Tibial artery (tissue), 4 donors: ENCODE measurements at regions not wholly inside any gene's neighbourhood (a gene's known extent, or its start where the extent isn't known, plus 50 kb on each side); places are given as distances from the start of the nearest gene placed in this dataset.

Experiments used
- DNase-seq, 2 donors: peaks; one replicate each; pipeline ENCODE4 v3.0.0-alpha.2; 2019
- H3K27ac ChIP-seq, 2 donors: fragments of 200-600 bp; sonication (generic) in 1 of 2; 1 replicate in 1 of 2; 2 replicates in 1 of 2; pipeline ENCODE4 v1.5.1; 2018 to 2019; ENCODE audit warnings: mild to moderate bottlenecking in 1 of 2
- H3K27me3 ChIP-seq, 2 donors: fragments of 200-600 bp; sonication (generic) in 1 of 2; one replicate each; pipeline versions ENCODE4 v1.5.1 to v1.6.0; 2016 to 2019
- H3K36me3 ChIP-seq, 3 donors: fragments of 200-600 bp; sonication (generic) in 2 of 3; one replicate each; pipeline ENCODE4 v1.5.1; 2016 to 2019; ENCODE audit warnings: mild to moderate bottlenecking in 2 of 3
- H3K4me1 ChIP-seq, 4 donors: fragments of 200-600 bp; sonication (generic) in 2 of 4; 1 replicate in 3 of 4; 2 replicates in 1 of 4; pipeline ENCODE4 v1.5.1; 2016 to 2019
- H3K4me3 ChIP-seq, 2 donors: fragments of 200-600 bp; sonication (generic) in 1 of 2; 1 replicate in 1 of 2; 2 replicates in 1 of 2; pipeline ENCODE4 v1.5.1; 2018 to 2019; ENCODE audit warnings: mild to moderate bottlenecking in 2 of 2
- H3K9me3 ChIP-seq, 3 donors: fragments of 200-600 bp; sonication (generic) in 1 of 3; one replicate each; pipeline ENCODE4 v1.5.1; 2016 to 2019
- intact Hi-C: fragments of 100-400 bp; cut with DNase I; formaldehyde crosslinking; loops from one replicate; pipeline ENCODE4 v1.15.0; 2023; ENCODE audit warnings: low total_unique reads
- TF ChIP-seq, protein P1 (sequence below), 2 experiments: fragments of 200-600 bp in 1 of 2; fragments of 450-650 bp in 1 of 2; IDR thresholded peaks; one replicate each; pipeline ENCODE4 v1.5.1; 2017 to 2019; ENCODE audit warnings: antibody characterized with exemption in 2 of 2, mild to moderate bottlenecking in 1 of 2, moderate library complexity in 1 of 2

- DNase-seq: no peak
- no peaks in the 10 kb centered on the region for H3K27me3 ChIP-seq
- H3K4me3 ChIP-seq: no peak overlapping the region
- H3K9me3 ChIP-seq: no peaks in the 10 kb centered on the region
- no peaks in the 10 kb centered on the region for H3K4me1 ChIP-seq
- H3K36me3 ChIP-seq: no peaks in the 10 kb centered on the region
- TF ChIP-seq, protein P1, sequence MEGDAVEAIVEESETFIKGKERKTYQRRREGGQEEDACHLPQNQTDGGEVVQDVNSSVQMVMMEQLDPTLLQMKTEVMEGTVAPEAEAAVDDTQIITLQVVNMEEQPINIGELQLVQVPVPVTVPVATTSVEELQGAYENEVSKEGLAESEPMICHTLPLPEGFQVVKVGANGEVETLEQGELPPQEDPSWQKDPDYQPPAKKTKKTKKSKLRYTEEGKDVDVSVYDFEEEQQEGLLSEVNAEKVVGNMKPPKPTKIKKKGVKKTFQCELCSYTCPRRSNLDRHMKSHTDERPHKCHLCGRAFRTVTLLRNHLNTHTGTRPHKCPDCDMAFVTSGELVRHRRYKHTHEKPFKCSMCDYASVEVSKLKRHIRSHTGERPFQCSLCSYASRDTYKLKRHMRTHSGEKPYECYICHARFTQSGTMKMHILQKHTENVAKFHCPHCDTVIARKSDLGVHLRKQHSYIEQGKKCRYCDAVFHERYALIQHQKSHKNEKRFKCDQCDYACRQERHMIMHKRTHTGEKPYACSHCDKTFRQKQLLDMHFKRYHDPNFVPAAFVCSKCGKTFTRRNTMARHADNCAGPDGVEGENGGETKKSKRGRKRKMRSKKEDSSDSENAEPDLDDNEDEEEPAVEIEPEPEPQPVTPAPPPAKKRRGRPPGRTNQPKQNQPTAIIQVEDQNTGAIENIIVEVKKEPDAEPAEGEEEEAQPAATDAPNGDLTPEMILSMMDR (IDR thresholded peaks at IDR 0.05): no peak
- intact Hi-C loops: no loop called here
- H3K27ac ChIP-seq: no peak overlapping the region
Observed at GRCh38 chr4:160021870-160022269, 919.0 kb downstream of the RAPGEF2 start.

GRCh38 chr4:160026721-160027120 is 923.8 kb downstream of the RAPGEF2 start:
- Histone ChIP-seq H3K9me3 (no peaks in the 10 kb centered on the region), H3K36me3 (no peaks in the 10 kb centered on the region), H3K4me1 (no peaks in the 10 kb centered on the region), H3K4me3 (no peak overlapping the region), H3K27me3 (no peaks in the 10 kb centered on the region), H3K27ac (no peak overlapping the region)
- TF ChIP-seq, protein P1 (IDR thresholded peaks at IDR 0.05): no peak
- intact Hi-C loops: no loop called here
- no peak for DNase-seq

GRCh38 chr4:160034501-160034900 is 931.6 kb downstream of the RAPGEF2 start:
- H3K4me3 ChIP-seq: no peak overlapping the region
- intact Hi-C loops: no loop called here
- H3K4me1 ChIP-seq: no peaks in the 10 kb centered on the region
- TF ChIP-seq, protein P1 (IDR thresholded peaks at IDR 0.05): no peak
- DNase-seq: no peak
- no peaks in the 10 kb centered on the region for H3K27me3 ChIP-seq
- peaks cover 0 to 8% (median 5%) of the 10 kb centered on the region in 3 donors for H3K9me3 ChIP-seq
- H3K36me3 ChIP-seq: no peaks in the 10 kb centered on the region
- no peak overlapping the region for H3K27ac ChIP-seq

DNA sequence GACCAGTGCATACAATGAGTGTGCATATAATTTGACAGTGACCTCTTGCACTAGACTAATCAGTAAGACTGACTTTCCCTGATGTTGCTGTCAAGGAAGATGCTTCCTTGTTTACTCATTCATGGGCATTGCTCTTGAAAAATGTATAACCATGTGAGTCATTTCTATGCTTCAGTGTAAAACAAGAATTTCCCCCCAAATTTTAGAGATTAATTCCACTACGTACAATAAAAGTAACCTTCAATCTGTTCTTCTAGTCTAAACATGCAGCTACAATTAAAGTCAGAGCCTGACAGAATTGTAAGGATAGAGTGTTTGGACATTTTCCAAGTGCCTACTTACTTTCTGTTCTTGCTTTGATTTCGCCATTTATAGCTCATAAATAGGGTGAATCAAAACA is 935.7 kb downstream of the RAPGEF2 start:
- H3K4me3 ChIP-seq: no peak overlapping the region
- peaks cover 0 to 8% (median 5%) of the 10 kb centered on the region in 3 donors for H3K9me3 ChIP-seq
- H3K36me3 ChIP-seq: no peaks in the 10 kb centered on the region
- no peaks in the 10 kb centered on the region for H3K27me3 ChIP-seq
- TF ChIP-seq, protein P1 (IDR thresholded peaks at IDR 0.05): no peak
- H3K4me1 ChIP-seq: no peaks in the 10 kb centered on the region
- no peak overlapping the region for H3K27ac ChIP-seq
- DNase-seq: no peak
- intact Hi-C loops: no loop called here

DNA sequence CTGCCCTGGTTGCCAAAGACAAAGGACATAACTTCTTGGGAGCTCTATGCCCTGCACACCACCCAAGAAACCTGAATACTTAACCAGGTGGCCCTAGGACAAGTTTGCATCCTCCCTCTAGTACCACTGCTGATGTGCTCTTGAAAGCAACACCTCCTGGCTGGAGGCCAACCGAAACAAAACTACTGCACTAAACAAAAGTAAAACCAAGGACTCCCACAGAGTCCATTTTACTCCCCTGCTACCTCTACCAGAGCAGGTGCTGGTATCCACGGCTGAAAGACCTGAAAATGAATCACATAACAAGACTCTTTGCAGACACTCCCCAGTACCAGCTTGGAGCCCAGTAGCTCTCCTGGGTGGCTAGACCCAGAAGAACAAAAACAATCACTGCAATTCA is 941.8 kb downstream of the RAPGEF2 start:
- Histone ChIP-seq H3K4me1 (no peaks in the 10 kb centered on the region), H3K4me3 (no peak overlapping the region), H3K9me3 (no peaks in the 10 kb centered on the region), H3K36me3 (no peaks in the 10 kb centered on the region), H3K27me3 (no peaks in the 10 kb centered on the region), H3K27ac (no peak overlapping the region)
- TF ChIP-seq, protein P1 (IDR thresholded peaks at IDR 0.05): no peak
- intact Hi-C loops: no loop called here
- no peak for DNase-seq
